Gastroesophageal sphincter (tissue), 4 donors: ENCODE measurements at regions not wholly inside any gene's neighbourhood (a gene's known extent, or its start where the extent isn't known, plus 50 kb on each side); places are given as distances from the start of the nearest gene placed in this dataset.
"Not testable (repeated sequence)": the region's sequence is repeated elsewhere in the genome, so short reads cannot be mapped to it uniquely, and the experiment has no call there.

Experiments used
- ATAC-seq: fragments of 150-250 bp; one replicate; pipeline ENCODE4 v1.9.1; 2016; ENCODE audit warnings: mild to moderate bottlenecking, moderate library complexity
- H3K27ac ChIP-seq, 4 donors: fragments of 200-600 bp; sonication (generic) in 3 of 4; 1 replicate in 3 of 4; 2 replicates in 1 of 4; pipeline ENCODE4 v1.5.1; 2016 to 2019
- H3K27me3 ChIP-seq: fragments of 200-600 bp; sonication (generic); one replicate; pipeline ENCODE4 v1.5.1; 2019
- H3K36me3 ChIP-seq, 2 donors: fragments of 200-600 bp; sonication (generic); one replicate each; pipeline ENCODE4 v1.5.1; 2019; ENCODE audit warnings: control low read depth in 1 of 2
- H3K4me1 ChIP-seq, 3 donors: fragments of 200-600 bp; sonication (generic); 1 replicate in 2 of 3; 2 replicates in 1 of 3; pipeline ENCODE4 v1.5.1; 2016 to 2019; ENCODE audit warnings: control low read depth in 2 of 3
- H3K4me3 ChIP-seq, 2 donors: fragments of 200-600 bp; sonication (generic); one replicate each; pipeline ENCODE4 v1.5.1; 2019; ENCODE audit warnings: mild to moderate bottlenecking in 1 of 2, moderate library complexity in 1 of 2
- H3K9me3 ChIP-seq, 3 donors: fragments of 200-600 bp; sonication (generic); one replicate each; pipeline ENCODE4 v1.5.1; 2017 to 2019; ENCODE audit warnings: control low read depth in 2 of 3
- CTCF ChIP-seq, 4 experiments: fragments of 200-600 bp in 2 of 4; fragments of 450-650 bp in 2 of 4; sonication (generic) in 1 of 4; IDR thresholded peaks; one replicate each; pipeline ENCODE4 v1.5.1; 2017 to 2019; ENCODE audit warnings: antibody characterized with exemption in 4 of 4, mild to moderate bottlenecking in 2 of 4, moderate library complexity in 2 of 4
- EP300 ChIP-seq: sonication (generic); formaldehyde crosslinking; IDR thresholded peaks from one replicate; pipeline ENCODE4 v1.6.1; 2017; ENCODE audit warnings: antibody characterized with exemption, mild to moderate bottlenecking
- POLR2A ChIP-seq, 2 donors: fragments of 450-650 bp; IDR thresholded peaks; one replicate each; pipeline ENCODE4 v1.6.1; 2017; ENCODE audit warnings: antibody characterized with exemption in 2 of 2, mild to moderate bottlenecking in 2 of 2, moderate library complexity in 1 of 2
- POLR2AphosphoS5 ChIP-seq: sonication (generic); formaldehyde crosslinking; IDR thresholded peaks from one replicate; pipeline ENCODE4 v1.6.1; 2017; ENCODE audit warnings: antibody characterized with exemption
- WGBS, 2 donors: methylation state at CpG; one replicate each; pipeline ENCODE4 v1.1.5; 2018; ENCODE audit warnings: low coverage in 1 of 2; 5-methylcytosine and 5-hydroxymethylcytosine counted together

GRCh38 chr21:35275776-35276175 lies 226.7 kb upstream of the RUNX1 start:
- Histone ChIP-seq H3K27ac (no peak overlapping the region), H3K27me3 (no peaks in the 10 kb centered on the region), H3K9me3 (peaks cover 0 to 12% (median 0%) of the 10 kb centered on the region in 3 donors), H3K36me3 (no peaks in the 10 kb centered on the region), H3K4me3 (no peak overlapping the region), H3K4me1 (no peaks in the 10 kb centered on the region)
- 71 to 75% methylated on average over 2 to 3 of the region's 3 CpGs for WGBS, 2 donors
- no peak for TF ChIP-seq CTCF (IDR thresholded peaks at IDR 0.05)
- no peak for TF ChIP-seq POLR2A (IDR thresholded peaks at IDR 0.05)
- TF ChIP-seq EP300, result no peak
- no peak for TF ChIP-seq POLR2AphosphoS5
- no peak for ATAC-seq

GRCh38 chr21:35274923-35275322 lies 225.8 kb upstream of the RUNX1 start:
- Histone ChIP-seq H3K36me3 (no peaks in the 10 kb centered on the region), H3K27me3 (no peaks in the 10 kb centered on the region), H3K4me3 (no peak overlapping the region), H3K27ac (no peak overlapping the region), H3K4me1 (no peaks in the 10 kb centered on the region), H3K9me3 (peaks cover 0 to 12% (median 0%) of the 10 kb centered on the region in 3 donors)
- TF ChIP-seq CTCF (IDR thresholded peaks at IDR 0.05) (no peak), EP300 (no peak), POLR2A (IDR thresholded peaks at IDR 0.05) (no peak), POLR2AphosphoS5 (no peak)
- ATAC-seq, result no peak
- 63 to 85% methylated on average over 7 of the region's 7 CpGs for WGBS, 2 donors

GRCh38 chr21:35274090-35274489 lies 225.0 kb upstream of the RUNX1 start:
- 68 to 74% methylated on average over 2 of the region's 2 CpGs for WGBS, 2 donors
- Histone ChIP-seq H3K27me3 (no peaks in the 10 kb centered on the region), H3K27ac (no peak overlapping the region), H3K9me3 (peaks cover 0 to 8% (median 0%) of the 10 kb centered on the region in 3 donors), H3K4me3 (no peak overlapping the region), H3K4me1 (no peaks in the 10 kb centered on the region), H3K36me3 (no peaks in the 10 kb centered on the region)
- TF ChIP-seq POLR2A (IDR thresholded peaks at IDR 0.05), result no peak
- no peak for TF ChIP-seq POLR2AphosphoS5
- no peak for TF ChIP-seq EP300
- no peak for TF ChIP-seq CTCF (IDR thresholded peaks at IDR 0.05)
- ATAC-seq, result no peak

- no peak overlapping the region for H3K4me3 ChIP-seq
- H3K27me3 ChIP-seq, result no peaks in the 10 kb centered on the region
- no peak for ATAC-seq
- no peaks in the 10 kb centered on the region for H3K36me3 ChIP-seq
- peaks cover 0 to 2% (median 0%) of the 10 kb centered on the region in 3 donors for H3K9me3 ChIP-seq
- H3K27ac ChIP-seq, result no peak overlapping the region
- no peaks in the 10 kb centered on the region for H3K4me1 ChIP-seq
- TF ChIP-seq POLR2A (IDR thresholded peaks at IDR 0.05), result no peak
- TF ChIP-seq EP300, result no peak
- TF ChIP-seq POLR2AphosphoS5, result no peak
- TF ChIP-seq CTCF (IDR thresholded peaks at IDR 0.05), result no peak
- WGBS, 2 donors, result 55 to 59% methylated on average over 3 of the region's 3 CpGs
Observed at GRCh38 chr21:35273333-35273732, 224.2 kb upstream of the RUNX1 start.

- not testable (repeated sequence) for H3K9me3 ChIP-seq, H3K27ac ChIP-seq, H3K4me1 ChIP-seq, H3K4me3 ChIP-seq, H3K36me3 ChIP-seq, ATAC-seq, H3K27me3 ChIP-seq
- 75 to 94% methylated on average over 1 to 2 of the region's 4 CpGs for WGBS, 2 donors
Observed at GRCh38 chr21:35271344-35272118, 222.4 kb upstream of the RUNX1 start.
